Heart left ventricle (tissue), 13 donors: ENCODE measurements at regions not wholly inside any gene's neighbourhood (a gene's known extent, or its start where the extent isn't known, plus 50 kb on each side); places are given as distances from the start of the nearest gene placed in this dataset.

Experiments
- POLR2A ChIP-seq, 2 donors: fragments of 450-650 bp; IDR thresholded peaks; one replicate each; pipeline ENCODE4 v1.6.1; 2017; ENCODE audit warnings: antibody characterized with exemption in 2 of 2, mild to moderate bottlenecking in 2 of 2, moderate library complexity in 2 of 2
- TF ChIP-seq, protein P1 (sequence below), 12 donors: fragments of 200-600 bp; sonication (generic) in 4 of 12; IDR thresholded peaks; one replicate each; pipeline versions ENCODE4 v1.5.0 to v1.8.0; 2018 to 2022; ENCODE audit warnings: antibody characterized with exemption in 12 of 12, mild to moderate bottlenecking in 5 of 12
- donor health status: ischemic (EF 13 %, LVEDD 7.1; RV severe dilation, severe dysfunction).
- donor health status: DM: no; HTN: yes; CAD: no.
- donor health status: DM: no; HTN: no; CAD: no.
- donor health status: ischemic (EF 25% LVEDD 6.9; RV normal size, moderate dysfunction).
- donor health status: ischemic (EF 25% LVEDD 5.7; RV mildly dilated, moderate dysfunction).
- donor health status: ischemic (EF 35%, LVEDD 5.7; RV mildly dilated, moderate dysfunction).
- donor health status: nonischemic (EF 11% LVEDD 7.7; RV severe dilation, severe dysfunction).
- donor health status: DM: yes; HTN: yes; CAD: no.
- donor health status: PGD.
- donor health status: ischemic (EF 29% LVEDD 5.4; RV normal size, mild dysfunction).
- donor health status: nonischemic (EF 23%, LVEDD 6.1; RV moderate dilation, normal function).

DNA sequence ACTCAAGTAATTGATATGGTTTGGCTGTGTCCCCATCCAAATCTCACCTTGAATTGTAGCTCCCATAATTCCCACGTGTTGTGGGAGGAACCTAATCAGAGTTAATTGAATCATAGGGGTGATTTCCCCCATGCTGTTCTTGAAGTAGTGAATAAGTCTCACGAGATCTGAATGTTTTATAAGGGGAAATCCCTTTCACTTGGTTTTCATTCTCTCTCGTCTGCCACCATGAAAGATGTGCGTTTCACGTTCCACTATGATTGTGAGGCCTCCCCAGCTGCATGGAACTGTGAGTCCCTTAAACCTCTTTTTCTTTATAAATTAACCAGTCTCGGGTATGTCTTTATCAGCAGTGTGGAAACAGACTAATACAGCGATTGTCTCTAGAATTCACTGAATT, 135.4 kb downstream of the BACH1 start:
- TF ChIP-seq, protein P1, sequence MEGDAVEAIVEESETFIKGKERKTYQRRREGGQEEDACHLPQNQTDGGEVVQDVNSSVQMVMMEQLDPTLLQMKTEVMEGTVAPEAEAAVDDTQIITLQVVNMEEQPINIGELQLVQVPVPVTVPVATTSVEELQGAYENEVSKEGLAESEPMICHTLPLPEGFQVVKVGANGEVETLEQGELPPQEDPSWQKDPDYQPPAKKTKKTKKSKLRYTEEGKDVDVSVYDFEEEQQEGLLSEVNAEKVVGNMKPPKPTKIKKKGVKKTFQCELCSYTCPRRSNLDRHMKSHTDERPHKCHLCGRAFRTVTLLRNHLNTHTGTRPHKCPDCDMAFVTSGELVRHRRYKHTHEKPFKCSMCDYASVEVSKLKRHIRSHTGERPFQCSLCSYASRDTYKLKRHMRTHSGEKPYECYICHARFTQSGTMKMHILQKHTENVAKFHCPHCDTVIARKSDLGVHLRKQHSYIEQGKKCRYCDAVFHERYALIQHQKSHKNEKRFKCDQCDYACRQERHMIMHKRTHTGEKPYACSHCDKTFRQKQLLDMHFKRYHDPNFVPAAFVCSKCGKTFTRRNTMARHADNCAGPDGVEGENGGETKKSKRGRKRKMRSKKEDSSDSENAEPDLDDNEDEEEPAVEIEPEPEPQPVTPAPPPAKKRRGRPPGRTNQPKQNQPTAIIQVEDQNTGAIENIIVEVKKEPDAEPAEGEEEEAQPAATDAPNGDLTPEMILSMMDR (IDR thresholded peaks at IDR 0.05), result no peak
- no peak for TF ChIP-seq POLR2A (IDR thresholded peaks at IDR 0.05)
